Osteoblast (primary cell): ENCODE measurements at regions not wholly inside any gene's neighbourhood (a gene's known extent, or its start where the extent isn't known, plus 50 kb on each side); places are given as distances from the start of the nearest gene placed in this dataset.

ENCODE experiments used
- DNase-seq: peaks from one replicate; pipeline ENCODE4 v3.0.0; 2011; ENCODE audit warnings: low spot score, mixed read lengths; ENCODE audit not compliant: insufficient read length; ENCODE audit errors: missing footprints
- H2AFZ ChIP-seq: 2 replicates; pipeline ENCODE4 v1.6.0; 2011; ENCODE audit warnings: mild to moderate bottlenecking, low read length
- H3K27ac ChIP-seq: 2 replicates; pipeline ENCODE4 v1.5.1; 2011; ENCODE audit warnings: mild to moderate bottlenecking, low read depth, low read length, moderate library complexity
- H3K27me3 ChIP-seq: 2 replicates; pipeline ENCODE4 v1.6.0; 2012; ENCODE audit warnings: mild to moderate bottlenecking, control low read depth, inconsistent platforms, low read length, moderate library complexity; ENCODE audit not compliant: insufficient read depth
- H3K36me3 ChIP-seq: 2 replicates; pipeline ENCODE4 v1.5.1; 2011; ENCODE audit warnings: mild to moderate bottlenecking, low read length, control low read depth, moderate library complexity; ENCODE audit not compliant: insufficient read depth
- H3K4me1 ChIP-seq: 2 replicates; pipeline ENCODE4 v1.5.1; 2011; ENCODE audit warnings: mild to moderate bottlenecking, low read length, control low read depth, moderate library complexity; ENCODE audit not compliant: insufficient read depth
- H3K4me2 ChIP-seq: 2 replicates; pipeline ENCODE4 v1.6.0; 2011; ENCODE audit warnings: mild to moderate bottlenecking, low read length; ENCODE audit not compliant: insufficient read depth
- H3K4me3 ChIP-seq: fragments of 200-600 bp; sonication (generic); 3 replicates; pipeline ENCODE4 v1.5.1; 2012; ENCODE audit warnings: mild to moderate bottlenecking, low read length, inconsistent platforms; ENCODE audit not compliant: insufficient read depth
- H3K79me2 ChIP-seq: 2 replicates; pipeline ENCODE4 v1.6.0; 2012; ENCODE audit warnings: mild to moderate bottlenecking, low read length, control low read depth, inconsistent platforms; ENCODE audit not compliant: insufficient read depth
- H3K9me3 ChIP-seq: 2 replicates; pipeline ENCODE4 v1.5.1; 2011; ENCODE audit warnings: low read depth, low read length, control low read depth
- H4K20me1 ChIP-seq: 2 replicates; pipeline ENCODE4 v1.6.0; 2012; ENCODE audit warnings: mild to moderate bottlenecking, low read length, control low read depth; ENCODE audit not compliant: insufficient read depth
- CTCF ChIP-seq: IDR thresholded peaks from 2 replicates; pipeline ENCODE4 v1.5.1; 2011; ENCODE audit warnings: mild to moderate bottlenecking, low read depth, low read length, moderate library complexity; ENCODE audit errors: extremely low read depth

- TF ChIP-seq CTCF, result no peak
- Histone ChIP-seq H3K4me1 (no peaks in the 10 kb centered on the region), H4K20me1 (no peaks in the 10 kb centered on the region), H3K36me3 (no peaks in the 10 kb centered on the region), H3K79me2 (no peaks in the 10 kb centered on the region), H3K9me3 (peaks cover 2% of the 10 kb centered on the region), H3K4me3 (no peak overlapping the region), H3K27me3 (no peaks in the 10 kb centered on the region), H3K4me2 (no peak overlapping the region), H2AFZ (no peak overlapping the region), H3K27ac (no peak overlapping the region)
- DNase-seq, result peak; percentile 17
These were observed 455.7 kb downstream of the GABRG1 start for GRCh38 chr4:45668128-45668527.

GRCh38 chr4:45663628-45664081, 460.2 kb downstream of the GABRG1 start:
- Histone ChIP-seq H3K79me2 (no peaks in the 10 kb centered on the region), H3K9me3 (no peaks in the 10 kb centered on the region), H3K36me3 (no peaks in the 10 kb centered on the region), H3K27ac (no peak overlapping the region), H4K20me1 (no peaks in the 10 kb centered on the region), H3K27me3 (no peaks in the 10 kb centered on the region), H3K4me1 (no peaks in the 10 kb centered on the region), H3K4me3 (no peak overlapping the region), H2AFZ (no peak overlapping the region), H3K4me2 (no peak overlapping the region)
- no peak for TF ChIP-seq CTCF
- no peak for DNase-seq

GRCh38 chr4:45663003-45663402, 460.9 kb downstream of the GABRG1 start:
- no peak for DNase-seq
- H3K9me3 ChIP-seq, result no peaks in the 10 kb centered on the region
- no peaks in the 10 kb centered on the region for H3K4me1 ChIP-seq
- H3K27me3 ChIP-seq, result no peaks in the 10 kb centered on the region
- no peak overlapping the region for H3K27ac ChIP-seq
- H3K4me3 ChIP-seq, result no peak overlapping the region
- no peaks in the 10 kb centered on the region for H3K79me2 ChIP-seq
- H4K20me1 ChIP-seq, result no peaks in the 10 kb centered on the region
- H3K36me3 ChIP-seq, result no peaks in the 10 kb centered on the region
- no peak overlapping the region for H2AFZ ChIP-seq
- TF ChIP-seq CTCF, result no peak
- H3K4me2 ChIP-seq, result no peak overlapping the region

- Histone ChIP-seq H3K4me2 (no peak overlapping the region), H3K79me2 (no peaks in the 10 kb centered on the region), H3K27ac (no peak overlapping the region), H4K20me1 (no peaks in the 10 kb centered on the region), H3K9me3 (no peaks in the 10 kb centered on the region), H3K36me3 (no peaks in the 10 kb centered on the region), H3K4me1 (no peaks in the 10 kb centered on the region), H3K4me3 (no peak overlapping the region), H3K27me3 (no peaks in the 10 kb centered on the region), H2AFZ (no peak overlapping the region)
- no peak for TF ChIP-seq CTCF
- DNase-seq, result no peak
These were observed 462.0 kb downstream of the GABRG1 start for GRCh38 chr4:45661893-45662292.
